ENCODE measurements at regions not wholly inside any gene's neighbourhood (a gene's known extent, or its start where the extent isn't known, plus 50 kb on each side); places are given as distances from the start of the nearest gene placed in this dataset.

- TF ChIP-seq CHD7 (IDR thresholded peaks at IDR 0.05; ENCODE audit: insufficient replicate concordance, low read length) (no peak), SUZ12 (IDR thresholded peaks at IDR 0.05; ENCODE audit: low read length) (no peak), SP2 (IDR thresholded peaks at IDR 0.05; ENCODE audit: low read length) (no peak), EGR1 (IDR thresholded peaks at IDR 0.05; ENCODE audit: borderline replicate concordance, low read depth, low read length) (no peak), EP300 (IDR thresholded peaks at IDR 0.05; ENCODE audit: borderline replicate concordance in 1 of 2, low read depth in 2 of 2, low read length in 2 of 2) (no peak), TAF1 (IDR thresholded peaks at IDR 0.05; ENCODE audit: low read depth, low read length) (no peak), KDM1A (IDR thresholded peaks at IDR 0.05; ENCODE audit: borderline replicate concordance, low read length) (no peak), CHD2 (IDR thresholded peaks at IDR 0.05; ENCODE audit: low read length) (no peak), RXRA (IDR thresholded peaks at IDR 0.05; ENCODE audit: insufficient read depth, low read depth, low read length) (no peak), HDAC2 (IDR thresholded peaks at IDR 0.05; ENCODE audit: borderline replicate concordance in 1 of 2, low read depth in 2 of 2, low read length in 2 of 2) (no peak), SIX5 (IDR thresholded peaks at IDR 0.05; ENCODE audit: low read depth, low read length) (no peak), SP1 (IDR thresholded peaks at IDR 0.05; ENCODE audit: low read depth, low read length) (no peak)
These were observed 434.3 kb upstream of the IGFBP3 start (continued) for GRCh38 chr7:46355331-46355730.

Data from H1 (cell line).